ENCODE measurements at regions not wholly inside any gene's neighbourhood (a gene's known extent, or its start where the extent isn't known, plus 50 kb on each side); places are given as distances from the start of the nearest gene placed in this dataset.

- H3K9me3 ChIP-seq (ENCODE audit: control insufficient read depth, low read length) = no peaks in the 10 kb centered on the region
- no peaks in the 10 kb centered on the region for H3K4me1 ChIP-seq (ENCODE audit: control insufficient read depth, insufficient read depth, low read length)
- H3K27ac ChIP-seq (ENCODE audit: insufficient read depth, low read depth, low read length, poor library complexity, severe bottlenecking) = no peak overlapping the region
- H3K36me3 ChIP-seq (ENCODE audit: control insufficient read depth, insufficient read depth, low read length) = no peaks in the 10 kb centered on the region
- H3K27me3 ChIP-seq (ENCODE audit: control insufficient read depth, insufficient read depth, low read length, poor library complexity, severe bottlenecking) = no peaks in the 10 kb centered on the region
- WGBS, 2 experiments = 95% methylated on average over 16 of the region's 16 CpGs
- H3K4me3 ChIP-seq (ENCODE audit: insufficient read depth, low read depth, low read length) = no peak overlapping the region
Measured at GRCh38 chr10:2893991-2894390, 173.4 kb upstream of the PFKP start.

GRCh38 chr10:2893158-2893845 is 174.0 kb upstream of the PFKP start:
- no peaks in the 10 kb centered on the region for H3K4me1 ChIP-seq (ENCODE audit: control insufficient read depth, insufficient read depth, low read length)
- H3K4me3 ChIP-seq (ENCODE audit: insufficient read depth, low read depth, low read length) = no peak overlapping the region
- no peaks in the 10 kb centered on the region for H3K9me3 ChIP-seq (ENCODE audit: control insufficient read depth, low read length)
- H3K27ac ChIP-seq (ENCODE audit: insufficient read depth, low read depth, low read length, poor library complexity, severe bottlenecking) = no peak overlapping the region
- WGBS, 2 experiments = 85 to 90% methylated on average over 21 of the region's 21 CpGs
- H3K36me3 ChIP-seq (ENCODE audit: control insufficient read depth, insufficient read depth, low read length) = no peaks in the 10 kb centered on the region
- no peaks in the 10 kb centered on the region for H3K27me3 ChIP-seq (ENCODE audit: control insufficient read depth, insufficient read depth, low read length, poor library complexity, severe bottlenecking)

DNA sequence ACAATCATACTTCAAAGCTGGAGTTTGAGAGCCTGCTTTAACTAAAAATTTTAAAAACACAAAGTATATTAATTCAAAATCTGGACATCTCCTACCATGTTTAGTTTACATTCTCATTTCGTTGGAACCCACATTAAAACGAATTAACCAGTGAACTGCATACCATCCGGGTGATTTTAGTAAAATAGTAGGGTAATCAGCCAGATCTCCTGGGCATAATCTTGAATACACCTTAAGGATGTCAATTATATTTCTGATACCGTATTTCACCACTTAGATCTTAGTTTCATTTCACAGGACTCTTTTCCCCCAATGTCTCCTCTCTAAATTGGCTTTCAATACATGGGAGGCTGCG is 175.6 kb upstream of the PFKP start:
- Histone ChIP-seq H3K4me3 (ENCODE audit: insufficient read depth, low read depth, low read length) (no peak overlapping the region), H3K36me3 (ENCODE audit: control insufficient read depth, insufficient read depth, low read length) (no peaks in the 10 kb centered on the region), H3K4me1 (ENCODE audit: control insufficient read depth, insufficient read depth, low read length) (no peaks in the 10 kb centered on the region), H3K27ac (ENCODE audit: insufficient read depth, low read depth, low read length, poor library complexity, severe bottlenecking) (no peak overlapping the region), H3K9me3 (ENCODE audit: control insufficient read depth, low read length) (no peaks in the 10 kb centered on the region), H3K27me3 (ENCODE audit: control insufficient read depth, insufficient read depth, low read length, poor library complexity, severe bottlenecking) (no peaks in the 10 kb centered on the region)
- 95% methylated on average over 5 of the region's 5 CpGs for WGBS, 2 experiments

DNA sequence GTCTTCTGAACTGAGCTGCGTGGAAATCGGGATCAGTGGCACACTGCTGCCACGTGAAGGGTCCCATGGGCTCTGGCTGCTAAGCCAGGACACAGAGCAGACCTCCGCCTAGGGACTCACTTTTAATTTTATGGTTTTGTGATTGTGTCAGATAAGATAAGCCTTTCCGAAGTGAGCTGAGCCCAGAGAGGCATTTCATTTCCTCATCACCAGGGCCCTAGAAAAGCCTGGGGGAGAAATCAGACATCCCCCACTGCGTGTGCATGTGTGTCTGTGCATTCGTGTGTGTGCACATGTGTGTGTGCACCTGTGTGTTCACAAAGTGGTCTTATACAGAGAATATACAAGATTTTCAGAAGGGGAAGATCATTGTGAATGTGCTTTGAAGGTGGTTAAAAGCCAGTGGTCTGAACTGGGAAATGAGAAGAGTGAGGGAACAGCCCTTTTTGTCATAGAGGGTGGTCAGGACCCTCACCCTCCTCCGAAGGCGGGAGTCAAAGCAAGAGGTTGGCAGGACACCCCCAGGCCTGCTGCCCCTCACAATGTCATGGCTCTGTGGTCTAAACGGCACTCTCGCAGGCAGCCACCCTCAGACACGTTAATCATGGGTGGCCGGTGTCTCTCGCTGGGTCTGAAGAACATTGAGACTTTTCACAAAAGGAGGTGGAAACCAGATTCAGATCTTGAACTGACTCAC is 176.1 kb upstream of the PFKP start:
- Histone ChIP-seq H3K27me3 (ENCODE audit: control insufficient read depth, insufficient read depth, low read length, poor library complexity, severe bottlenecking) (no peaks in the 10 kb centered on the region), H3K4me1 (ENCODE audit: control insufficient read depth, insufficient read depth, low read length) (no peaks in the 10 kb centered on the region), H3K4me3 (ENCODE audit: insufficient read depth, low read depth, low read length) (no peak overlapping the region), H3K36me3 (ENCODE audit: control insufficient read depth, insufficient read depth, low read length) (no peaks in the 10 kb centered on the region), H3K9me3 (ENCODE audit: control insufficient read depth, low read length) (no peaks in the 10 kb centered on the region), H3K27ac (ENCODE audit: insufficient read depth, low read depth, low read length, poor library complexity, severe bottlenecking) (no peak overlapping the region)
- 85 to 86% methylated on average over 14 of the region's 14 CpGs for WGBS, 2 experiments

GRCh38 chr10:2890093-2890492 is 177.3 kb upstream of the PFKP start:
- Histone ChIP-seq H3K27me3 (ENCODE audit: control insufficient read depth, insufficient read depth, low read length, poor library complexity, severe bottlenecking) (no peaks in the 10 kb centered on the region), H3K27ac (ENCODE audit: insufficient read depth, low read depth, low read length, poor library complexity, severe bottlenecking) (no peak overlapping the region), H3K4me1 (ENCODE audit: control insufficient read depth, insufficient read depth, low read length) (no peaks in the 10 kb centered on the region), H3K36me3 (ENCODE audit: control insufficient read depth, insufficient read depth, low read length) (no peaks in the 10 kb centered on the region), H3K4me3 (ENCODE audit: insufficient read depth, low read depth, low read length) (no peak overlapping the region), H3K9me3 (ENCODE audit: control insufficient read depth, low read length) (no peaks in the 10 kb centered on the region)
- WGBS, 2 experiments = 95 to 96% methylated on average over 23 of the region's 23 CpGs

GRCh38 chr10:2888403-2889004 is 178.8 kb upstream of the PFKP start:
- H3K4me3 ChIP-seq (ENCODE audit: insufficient read depth, low read depth, low read length) = no peak overlapping the region
- H3K9me3 ChIP-seq (ENCODE audit: control insufficient read depth, low read length) = no peaks in the 10 kb centered on the region
- H3K27ac ChIP-seq (ENCODE audit: insufficient read depth, low read depth, low read length, poor library complexity, severe bottlenecking) = no peak overlapping the region
- no peaks in the 10 kb centered on the region for H3K36me3 ChIP-seq (ENCODE audit: control insufficient read depth, insufficient read depth, low read length)
- no peaks in the 10 kb centered on the region for H3K4me1 ChIP-seq (ENCODE audit: control insufficient read depth, insufficient read depth, low read length)
- WGBS, 2 experiments = 91 to 92% methylated on average over 14 of the region's 14 CpGs
- H3K27me3 ChIP-seq (ENCODE audit: control insufficient read depth, insufficient read depth, low read length, poor library complexity, severe bottlenecking) = no peaks in the 10 kb centered on the region

DNA sequence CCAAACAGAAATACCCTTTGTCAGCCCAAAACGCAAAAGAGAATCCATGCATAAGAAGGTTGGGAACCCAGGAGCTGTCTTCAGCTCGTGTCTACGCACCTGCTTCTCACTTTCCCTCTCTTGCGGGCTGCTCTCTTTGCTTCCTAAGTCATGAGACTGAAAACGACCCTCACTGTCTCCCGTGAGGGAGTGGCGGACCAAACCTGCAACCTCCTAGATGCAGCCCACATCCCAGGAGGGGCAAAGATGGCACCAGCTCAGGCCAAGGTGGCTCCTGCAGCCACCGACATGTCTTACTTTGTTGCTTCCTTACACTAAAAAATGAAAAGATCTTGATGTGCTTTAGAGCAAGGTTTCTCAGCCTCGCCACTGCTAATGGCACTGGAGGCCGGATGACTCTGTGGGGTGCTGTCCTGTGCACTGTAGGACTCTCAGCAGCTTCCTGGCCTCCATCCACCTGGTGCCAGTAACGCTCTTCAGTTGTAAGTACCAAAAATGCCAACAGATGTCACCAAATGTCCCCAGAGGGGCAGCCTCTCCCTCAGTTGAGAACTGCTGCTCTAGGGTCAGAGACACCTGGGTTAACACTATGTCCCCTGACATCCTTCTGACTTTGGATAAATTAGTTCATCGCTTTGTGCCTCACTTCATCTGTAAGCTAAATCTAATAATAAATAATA is 179.8 kb upstream of the PFKP start:
- H3K9me3 ChIP-seq (ENCODE audit: control insufficient read depth, low read length) = no peaks in the 10 kb centered on the region
- no peaks in the 10 kb centered on the region for H3K27me3 ChIP-seq (ENCODE audit: control insufficient read depth, insufficient read depth, low read length, poor library complexity, severe bottlenecking)
- no peak overlapping the region for H3K4me3 ChIP-seq (ENCODE audit: insufficient read depth, low read depth, low read length)
- H3K27ac ChIP-seq (ENCODE audit: insufficient read depth, low read depth, low read length, poor library complexity, severe bottlenecking) = no peak overlapping the region
- 92 to 94% methylated on average over 11 to 12 of the region's 12 CpGs for WGBS, 2 experiments
- H3K4me1 ChIP-seq (ENCODE audit: control insufficient read depth, insufficient read depth, low read length) = no peaks in the 10 kb centered on the region
- no peaks in the 10 kb centered on the region for H3K36me3 ChIP-seq (ENCODE audit: control insufficient read depth, insufficient read depth, low read length)

DNA sequence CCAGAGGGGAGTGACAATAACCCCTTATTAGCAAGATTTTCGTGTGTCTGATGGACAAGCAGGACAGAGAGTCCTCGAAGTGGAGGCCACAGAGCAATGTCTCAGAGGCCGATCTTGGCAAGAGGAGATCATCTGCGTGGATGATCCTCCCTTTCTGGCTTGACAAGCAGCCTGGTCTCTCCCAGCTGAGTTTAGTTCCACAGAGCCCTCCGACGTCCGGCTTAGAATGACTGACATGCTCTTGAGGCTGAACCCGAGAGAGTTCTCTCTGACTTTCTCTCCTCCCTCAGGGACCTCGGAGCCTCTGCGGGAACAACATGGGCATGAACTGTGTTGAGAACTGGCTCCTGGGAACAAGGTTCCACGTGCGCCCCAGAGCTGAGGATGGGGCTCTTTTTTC is 180.7 kb upstream of the PFKP start:
- Histone ChIP-seq H3K27ac (ENCODE audit: insufficient read depth, low read depth, low read length, poor library complexity, severe bottlenecking) (no peak overlapping the region), H3K27me3 (ENCODE audit: control insufficient read depth, insufficient read depth, low read length, poor library complexity, severe bottlenecking) (no peaks in the 10 kb centered on the region), H3K9me3 (ENCODE audit: control insufficient read depth, low read length) (no peaks in the 10 kb centered on the region), H3K4me1 (ENCODE audit: control insufficient read depth, insufficient read depth, low read length) (no peaks in the 10 kb centered on the region), H3K36me3 (ENCODE audit: control insufficient read depth, insufficient read depth, low read length) (no peaks in the 10 kb centered on the region), H3K4me3 (ENCODE audit: insufficient read depth, low read depth, low read length) (no peak overlapping the region)
- WGBS, 2 experiments = 91 to 93% methylated on average over 12 of the region's 12 CpGs

GRCh38 chr10:2885288-2886278 is 181.8 kb upstream of the PFKP start:
- Histone ChIP-seq H3K27me3 (ENCODE audit: control insufficient read depth, insufficient read depth, low read length, poor library complexity, severe bottlenecking) (no peaks in the 10 kb centered on the region), H3K9me3 (ENCODE audit: control insufficient read depth, low read length) (no peaks in the 10 kb centered on the region), H3K4me1 (ENCODE audit: control insufficient read depth, insufficient read depth, low read length) (no peaks in the 10 kb centered on the region), H3K36me3 (ENCODE audit: control insufficient read depth, insufficient read depth, low read length) (no peaks in the 10 kb centered on the region), H3K27ac (ENCODE audit: insufficient read depth, low read depth, low read length, poor library complexity, severe bottlenecking) (no peak overlapping the region), H3K4me3 (ENCODE audit: insufficient read depth, low read depth, low read length) (no peak overlapping the region)
- WGBS, 2 experiments = 94 to 95% methylated on average over 10 of the region's 10 CpGs

Data from ectodermal cell (in vitro differentiated cells).